H1 (cell line): ENCODE measurements at regions not wholly inside any gene's neighbourhood (a gene's known extent, or its start where the extent isn't known, plus 50 kb on each side); places are given as distances from the start of the nearest gene placed in this dataset.

Experiments
- CHD7 ChIP-seq: fragments of 300-600 bp; sonication (generic); IDR thresholded peaks from 2 replicates; pipeline ENCODE4 v1.7.1; 2012; ENCODE audit warnings: low read length, moderate library complexity, mild to moderate bottlenecking, inconsistent platforms; ENCODE audit not compliant: insufficient replicate concordance
- TEAD4 ChIP-seq: IDR thresholded peaks from 2 replicates; pipeline ENCODE4 v1.6.1; 2012; ENCODE audit warnings: low read depth, low read length, inconsistent platforms, mixed read lengths

GRCh38 chr13:33717775-33718174 is 100.2 kb upstream of the RFC3 start (continued):
- TF ChIP-seq CHD7 (no peak), TEAD4 (no peak)
